ENCODE measurements at regions not wholly inside any gene's neighbourhood (a gene's known extent, or its start where the extent isn't known, plus 50 kb on each side); places are given as distances from the start of the nearest gene placed in this dataset.

GRCh38 chr20:22680031-22680740, 95.8 kb upstream of the FOXA2 start:
- Histone ChIP-seq H3K9ac (replicated peaks; ENCODE audit: extremely low read depth, insufficient read depth, low read length) (no peak overlapping the region), H3K27ac (ENCODE audit: insufficient read depth, low read depth, low read length) (no peak overlapping the region), H4K20me1 (replicated peaks; ENCODE audit: control insufficient read depth, extremely low read depth, insufficient read depth, low read length) (no peaks in the 10 kb centered on the region), H3K9me3 (replicated peaks; ENCODE audit: control insufficient read depth, insufficient read depth, low read length) (no peaks in the 10 kb centered on the region), H2AFZ (ENCODE audit: low read depth, low read length) (no peak overlapping the region), H3K27me3 (ENCODE audit: control insufficient read depth in 2 of 2, insufficient read depth in 2 of 2, low read length in 2 of 2) (peaks cover 10 to 11% of the 10 kb centered on the region in 2 experiments), H3K79me2 (ENCODE audit: control insufficient read depth, insufficient read depth, low read length) (no peaks in the 10 kb centered on the region), H3K4me2 (ENCODE audit: insufficient read depth, low read length) (no peak overlapping the region), H3K4me3 (replicated peaks in 1 of 3; ENCODE audit: insufficient read depth in 1 of 3, low read depth in 1 of 3, low read length in 3 of 3) (no peak overlapping the region), H3K9me1 (replicated peaks; ENCODE audit: control insufficient read depth, extremely low read depth, insufficient read depth, low read length) (no peaks in the 10 kb centered on the region), H3K36me3 (ENCODE audit: control insufficient read depth in 2 of 2, extremely low read depth in 1 of 2, insufficient read depth in 2 of 2, low read length in 2 of 2) (no peaks in the 10 kb centered on the region), H3K4me1 (ENCODE audit: control insufficient read depth, extremely low read depth, insufficient read depth, low read length) (peaks cover 10% of the 10 kb centered on the region)
- POLR2A ChIA-PET: no interaction called here
- CTCF ChIA-PET: interaction anchor here (0.8 to 6.6 kb wide), 4 partner anchors 12 to 340 kb away, joined by 3 to 136 read pairs (median 6); no protein-coding TSS in a partner anchor
- TF ChIP-seq GATA2 (IDR thresholded peaks at IDR 0.05; ENCODE audit: insufficient read depth, insufficient read length, low read depth, low read length) (no peak), CTCF (IDR thresholded peaks at IDR 0.05; ENCODE audit: extremely low read depth in 1 of 2, insufficient read depth in 1 of 2, low read depth in 1 of 2, low read length in 2 of 2) (no peak), FOS (IDR thresholded peaks at IDR 0.05; ENCODE audit: borderline replicate concordance, insufficient read depth, low read length) (no peak), JUN (IDR thresholded peaks at IDR 0.05; ENCODE audit: borderline replicate concordance, insufficient read depth, insufficient read length, low read depth) (no peak), MYC (IDR thresholded peaks at IDR 0.05; ENCODE audit: low read depth, low read length) (no peak), POLR2AphosphoS5 (IDR thresholded peaks at IDR 0.05; ENCODE audit: insufficient read depth, low read depth, low read length) (no peak), MAX (IDR thresholded peaks at IDR 0.05; ENCODE audit: insufficient read depth, insufficient read length) (no peak), POLR2A (IDR thresholded peaks at IDR 0.05; ENCODE audit: low read depth, low read length) (no peak), EZH2 (IDR thresholded peaks at IDR 0.05; ENCODE audit: borderline replicate concordance, low read depth, low read length, severe bottlenecking) (no peak)
- DNase-seq (ENCODE audit: low read depth, low spot score): no peak
- no peak for FAIRE-seq
- no TSS peak for BruUV-seq (replicated peaks)
- dilution Hi-C loops (cut with MboI; ENCODE audit: extremely low pct_ligation_motif_present, low sequenced_read_pairs): loop anchor here (25.0 kb wide), 1 partner anchor 343 kb away; no protein-coding TSS in a partner anchor
- intact Hi-C loops (cut with micrococcal nuclease): loop anchor here (10.0 kb wide), 2 partner anchors 745 to 925 kb away; partner anchors contain the start of genes CST9 and NAPB

Data from endothelial cell of umbilical vein (primary cell).